Body of pancreas (tissue), 4 donors: ENCODE measurements at regions not wholly inside any gene's neighbourhood (a gene's known extent, or its start where the extent isn't known, plus 50 kb on each side); places are given as distances from the start of the nearest gene placed in this dataset.

ENCODE experiments used
- ATAC-seq: fragments of 150-250 bp; one replicate; pipeline ENCODE4 v1.9.1; 2016
- DNase-seq, 4 donors: peaks; one replicate each; pipeline ENCODE4 v3.0.0-alpha.2; 2019
- H3K27ac ChIP-seq, 4 donors: fragments of 200-600 bp; sonication (generic); 1 replicate in 3 of 4; 2 replicates in 1 of 4; pipeline versions ENCODE4 v1.5.1 to v1.6.1; 2016 to 2019; ENCODE audit warnings: mild to moderate bottlenecking in 1 of 4, mixed read lengths in 1 of 4, moderate library complexity in 1 of 4
- H3K27me3 ChIP-seq, 2 donors: fragments of 200-600 bp; sonication (generic); one replicate each; pipeline ENCODE4 v1.6.0; 2016; ENCODE audit warnings: mild to moderate bottlenecking in 1 of 2
- H3K36me3 ChIP-seq, 2 donors: fragments of 200-600 bp; sonication (generic); replicated peaks in 1 of 2; 2 replicates each; pipeline ENCODE4 v1.5.1; 2016; ENCODE audit warnings: low read depth in 2 of 2; ENCODE audit not compliant: insufficient read depth in 1 of 2
- H3K4me1 ChIP-seq: fragments of 200-600 bp; sonication (generic); one replicate; pipeline ENCODE4 v1.6.0; 2016
- H3K4me3 ChIP-seq, 2 donors: fragments of 200-600 bp; sonication (generic); 1 replicate in 1 of 2; 2 replicates in 1 of 2; pipeline ENCODE4 v1.5.1; 2016 to 2019
- H3K9me3 ChIP-seq, 3 donors: fragments of 200-600 bp; sonication (generic); 1 replicate in 2 of 3; 2 replicates in 1 of 3; pipeline ENCODE4 v1.5.1; 2016
- POLR2A ChIP-seq, 3 donors: fragments of 450-650 bp; IDR thresholded peaks; one replicate each; pipeline ENCODE4 v1.6.1; 2016; ENCODE audit warnings: antibody characterized with exemption in 3 of 3, mild to moderate bottlenecking in 2 of 3
- WGBS, 2 donors: methylation state at CpG; one replicate each; pipeline ENCODE4 v1.1.5; 2017; 5-methylcytosine and 5-hydroxymethylcytosine counted together
- intact Hi-C: fragments of 100-400 bp; cut with DNase I; formaldehyde crosslinking; loops from one replicate; pipeline ENCODE4 v1.15.1; 2023
- TF ChIP-seq, protein P1 (sequence below), 7 experiments: fragments of 450-650 bp in 4 of 7; fragments of 200-600 bp in 3 of 7; sonication (generic) in 3 of 7; IDR thresholded peaks; one replicate each; pipeline ENCODE4 v1.5.1; 2016 to 2019; ENCODE audit warnings: antibody characterized with exemption in 7 of 7

DNA sequence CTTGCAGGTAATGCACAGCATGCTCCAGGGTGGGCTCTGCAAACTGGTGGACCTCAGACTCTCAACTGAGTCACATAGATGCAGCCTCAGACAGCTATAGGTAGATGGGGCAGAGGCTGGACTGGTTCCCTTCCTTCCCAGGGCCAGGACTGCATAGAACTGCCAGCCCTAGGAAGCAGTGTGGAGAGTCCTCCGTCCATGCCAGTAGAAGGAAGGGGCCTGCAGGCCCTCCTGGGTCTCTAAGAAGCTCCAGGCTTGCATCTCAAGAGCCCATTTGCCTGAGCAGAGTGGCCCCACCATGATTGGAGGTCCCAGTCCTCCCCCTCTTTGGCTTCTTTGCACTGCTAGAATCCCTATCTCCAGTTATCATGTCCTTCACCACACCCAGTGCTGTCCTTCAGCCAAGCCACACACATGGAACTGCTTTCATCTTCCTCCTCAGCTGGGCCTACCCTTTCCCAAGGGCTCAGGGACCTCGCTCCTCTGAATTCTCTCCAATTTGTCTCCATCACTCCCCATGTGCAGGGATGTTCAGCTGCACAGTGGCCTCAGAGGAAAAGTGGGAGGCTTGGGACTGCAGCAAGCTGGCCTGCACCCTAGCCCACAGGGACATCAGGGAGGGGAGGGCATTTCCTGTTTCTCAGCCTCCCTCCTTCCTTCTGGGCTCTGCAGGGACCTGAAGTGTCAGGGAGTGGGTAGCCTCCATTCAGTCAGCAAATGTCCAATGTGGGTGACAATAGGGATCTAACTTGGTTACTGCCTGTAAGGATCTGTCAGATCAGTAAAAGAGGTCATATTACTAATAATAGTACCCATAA is 146.0 kb downstream of the PJA1 start:
- TF ChIP-seq POLR2A (IDR thresholded peaks at IDR 0.05): no peak
- TF ChIP-seq, protein P1, sequence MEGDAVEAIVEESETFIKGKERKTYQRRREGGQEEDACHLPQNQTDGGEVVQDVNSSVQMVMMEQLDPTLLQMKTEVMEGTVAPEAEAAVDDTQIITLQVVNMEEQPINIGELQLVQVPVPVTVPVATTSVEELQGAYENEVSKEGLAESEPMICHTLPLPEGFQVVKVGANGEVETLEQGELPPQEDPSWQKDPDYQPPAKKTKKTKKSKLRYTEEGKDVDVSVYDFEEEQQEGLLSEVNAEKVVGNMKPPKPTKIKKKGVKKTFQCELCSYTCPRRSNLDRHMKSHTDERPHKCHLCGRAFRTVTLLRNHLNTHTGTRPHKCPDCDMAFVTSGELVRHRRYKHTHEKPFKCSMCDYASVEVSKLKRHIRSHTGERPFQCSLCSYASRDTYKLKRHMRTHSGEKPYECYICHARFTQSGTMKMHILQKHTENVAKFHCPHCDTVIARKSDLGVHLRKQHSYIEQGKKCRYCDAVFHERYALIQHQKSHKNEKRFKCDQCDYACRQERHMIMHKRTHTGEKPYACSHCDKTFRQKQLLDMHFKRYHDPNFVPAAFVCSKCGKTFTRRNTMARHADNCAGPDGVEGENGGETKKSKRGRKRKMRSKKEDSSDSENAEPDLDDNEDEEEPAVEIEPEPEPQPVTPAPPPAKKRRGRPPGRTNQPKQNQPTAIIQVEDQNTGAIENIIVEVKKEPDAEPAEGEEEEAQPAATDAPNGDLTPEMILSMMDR (IDR thresholded peaks at IDR 0.05): no peak
- ATAC-seq: no peak
- Histone ChIP-seq H3K4me3 (no peak overlapping the region), H3K36me3 (no peaks in the 10 kb centered on the region), H3K4me1 (no peaks in the 10 kb centered on the region), H3K9me3 (no peaks in the 10 kb centered on the region), H3K27ac (no peak overlapping the region), H3K27me3 (no peaks in the 10 kb centered on the region)
- intact Hi-C loops: no loop called here
- 92% methylated on average over 2 of the region's 2 CpGs; no CpG with 5 or more reads in 1 of the 2 donors for WGBS, 2 donors
- no peak for DNase-seq

DNA sequence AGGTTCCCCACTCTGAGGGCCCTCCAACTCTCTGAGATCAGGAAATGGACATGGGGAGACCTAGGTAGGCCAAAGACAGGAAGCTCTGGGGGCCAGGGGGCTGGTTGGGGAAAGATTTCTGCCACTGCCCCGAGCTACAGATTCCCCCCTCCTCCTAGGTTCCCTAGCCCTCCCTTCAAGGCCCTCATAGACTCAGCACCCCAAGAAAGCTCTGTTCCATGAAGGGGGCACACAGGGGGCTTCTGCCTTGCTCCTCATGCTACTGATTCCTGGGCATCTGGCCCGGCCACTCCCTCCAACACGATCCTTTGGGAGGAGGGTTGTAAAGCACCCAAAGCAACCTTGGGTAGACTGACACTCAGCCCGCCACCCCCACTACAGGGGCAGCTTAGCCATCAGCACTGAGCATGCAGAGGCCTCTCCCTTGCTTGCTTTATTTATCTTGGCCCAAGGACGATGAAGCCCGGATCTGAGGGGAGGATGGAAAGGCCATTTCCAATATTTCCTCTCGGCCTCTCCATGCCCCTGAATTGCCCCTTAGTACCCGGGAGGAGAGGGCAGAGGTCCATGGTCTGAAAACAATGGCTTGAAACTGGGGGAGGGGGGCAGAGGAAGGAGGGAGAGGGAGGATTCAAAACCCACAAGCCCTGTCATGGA is 146.7 kb downstream of the PJA1 start:
- intact Hi-C loops: no loop called here
- ATAC-seq: no peak
- H3K4me1 ChIP-seq: no peaks in the 10 kb centered on the region
- no peak for DNase-seq
- H3K4me3 ChIP-seq: no peak overlapping the region
- TF ChIP-seq, protein P1 (IDR thresholded peaks at IDR 0.05): no peak
- no peaks in the 10 kb centered on the region for H3K27me3 ChIP-seq
- no peaks in the 10 kb centered on the region for H3K9me3 ChIP-seq
- 62% methylated on average over 7 of the region's 8 CpGs; no CpG with 5 or more reads in 1 of the 2 donors for WGBS, 2 donors
- H3K36me3 ChIP-seq: no peaks in the 10 kb centered on the region
- H3K27ac ChIP-seq: no peak overlapping the region

DNA sequence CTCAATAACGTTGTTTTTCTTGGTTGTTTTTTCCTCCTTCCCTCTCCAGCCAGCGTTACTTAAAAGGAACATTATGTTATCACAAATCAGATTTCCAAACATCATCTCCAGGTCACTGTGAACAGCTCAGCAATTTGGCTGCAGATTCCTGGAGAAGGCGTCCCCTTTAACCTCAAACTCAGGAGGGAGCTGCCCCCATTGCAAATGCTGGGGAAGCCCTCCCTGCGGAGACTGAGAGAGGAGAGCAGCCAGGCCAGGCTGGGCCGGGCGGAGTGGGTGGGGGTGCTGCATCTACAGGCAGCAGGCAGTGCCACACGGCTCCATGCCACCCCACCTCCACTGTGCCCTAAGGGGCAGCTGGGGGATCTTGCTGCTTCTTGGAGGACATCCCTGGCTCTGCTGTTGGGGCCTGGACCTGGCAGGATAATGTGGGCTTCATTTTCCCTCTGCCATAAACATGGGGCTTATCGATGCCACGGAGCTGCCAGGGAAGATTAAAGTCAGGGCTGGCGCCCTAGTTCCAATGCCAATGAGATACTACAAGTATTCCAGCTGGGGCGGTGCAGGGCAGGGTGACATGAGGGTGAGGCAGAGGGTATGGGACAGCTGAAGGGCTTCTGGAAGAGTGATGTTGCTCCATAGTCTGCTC is 148.8 kb downstream of the PJA1 start:
- no peak for TF ChIP-seq POLR2A (IDR thresholded peaks at IDR 0.05)
- TF ChIP-seq, protein P1 (IDR thresholded peaks at IDR 0.05): no peak
- Histone ChIP-seq H3K9me3 (no peaks in the 10 kb centered on the region), H3K4me1 (no peaks in the 10 kb centered on the region), H3K4me3 (no peak overlapping the region), H3K27me3 (no peaks in the 10 kb centered on the region), H3K27ac (no peak overlapping the region), H3K36me3 (no peaks in the 10 kb centered on the region)
- DNase-seq: no peak
- WGBS, 2 donors: 48 to 73% methylated on average over 2 to 8 of the region's 11 CpGs
- no peak for ATAC-seq
- intact Hi-C loops: no loop called here

DNA sequence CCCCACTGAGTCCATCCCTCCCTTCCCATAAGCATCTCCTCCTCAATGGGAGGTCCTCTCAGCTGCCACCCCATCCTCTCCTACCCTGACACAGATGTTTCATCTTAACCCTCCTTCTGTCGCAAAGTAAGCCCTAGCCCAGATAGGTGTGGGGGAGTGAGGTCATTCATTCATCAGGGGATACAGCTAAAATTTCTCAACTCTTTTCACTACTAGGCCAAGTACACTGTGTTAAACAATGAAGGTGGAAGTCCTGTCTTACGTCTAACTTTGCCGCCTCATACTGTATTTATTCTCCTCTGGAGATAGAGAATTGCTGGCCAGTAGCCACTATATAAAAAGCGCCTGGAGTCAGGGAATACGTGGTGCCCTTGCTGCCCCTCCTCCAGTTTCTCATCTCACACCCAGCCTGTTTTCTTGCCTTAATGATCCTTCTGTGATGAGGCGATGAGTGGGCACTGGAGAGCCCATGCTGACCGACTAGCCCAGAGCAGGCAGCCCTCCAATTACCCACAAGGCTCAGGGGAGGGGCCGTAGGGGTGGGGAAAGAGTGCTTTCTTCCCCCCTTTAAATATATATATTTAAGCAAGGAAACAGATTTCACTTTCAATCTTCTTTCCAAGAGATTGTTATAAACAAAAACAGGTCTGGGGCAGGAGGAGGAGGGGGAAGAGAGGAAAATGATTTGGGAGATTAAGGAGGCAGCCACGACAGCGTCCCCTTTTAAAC is 149.5 kb downstream of the PJA1 start:
- intact Hi-C loops: no loop called here
- no peak for TF ChIP-seq POLR2A (IDR thresholded peaks at IDR 0.05)
- TF ChIP-seq, protein P1 (IDR thresholded peaks at IDR 0.05): no peak
- H3K27ac ChIP-seq: no peak overlapping the region
- H3K9me3 ChIP-seq: no peaks in the 10 kb centered on the region
- no peak overlapping the region for H3K4me3 ChIP-seq
- no peaks in the 10 kb centered on the region for H3K36me3 ChIP-seq
- ATAC-seq (no peak), DNase-seq (no peak)
- H3K4me1 ChIP-seq: no peaks in the 10 kb centered on the region
- WGBS, 2 donors: 72 to 81% methylated on average over 8 to 10 of the region's 10 CpGs
- H3K27me3 ChIP-seq: no peaks in the 10 kb centered on the region
